ENCODE measurements at regions not wholly inside any gene's neighbourhood (a gene's known extent, or its start where the extent isn't known, plus 50 kb on each side); places are given as distances from the start of the nearest gene placed in this dataset.

DNA sequence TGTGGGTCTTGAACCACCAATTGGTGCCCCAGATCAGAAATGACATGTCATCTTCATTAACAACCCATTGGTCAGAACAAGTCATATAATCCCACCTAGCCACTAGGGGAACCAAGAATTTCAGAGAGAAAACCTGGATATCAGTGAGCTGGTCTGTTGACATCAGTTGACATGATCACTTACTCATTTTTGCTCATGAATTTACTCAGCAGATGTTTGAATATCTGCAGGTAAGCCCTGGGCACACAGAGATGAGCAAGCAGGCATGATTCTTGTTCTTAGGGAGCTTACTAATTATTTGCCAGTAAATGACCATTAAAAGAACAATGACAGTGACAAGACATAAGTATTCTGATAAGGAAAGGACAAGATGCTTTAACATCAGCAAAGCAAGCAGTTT lies 64.3 kb upstream of the PLCL2 start:
- no peaks in the 10 kb centered on the region for H4K20me1 ChIP-seq (replicated peaks; ENCODE audit: control insufficient read depth, insufficient read depth, low read length)
- no peaks in the 10 kb centered on the region for H3K4me1 ChIP-seq (replicated peaks in 1 of 2; ENCODE audit: control insufficient read depth in 2 of 2, insufficient read depth in 2 of 2, low read length in 2 of 2)
- no TSS peak for BruUV-seq (replicated peaks)
- ChIA-PET POLR2A (interaction anchor here (0.6 to 1.3 kb wide), 2 partner anchors 15 to 24 kb away, joined by 3 read pairs; no protein-coding TSS in a partner anchor), CTCF (ENCODE audit: low intra/inter-chr PET ratio) (no interaction called here)
- H3K79me2 ChIP-seq (ENCODE audit: control insufficient read depth, insufficient read depth, low read length): no peaks in the 10 kb centered on the region
- no peak for ATAC-seq
- no peak overlapping the region for H3K4me2 ChIP-seq (ENCODE audit: insufficient read depth, low read length)
- no peaks in the 10 kb centered on the region for H3K36me3 ChIP-seq (ENCODE audit: control insufficient read depth, insufficient read depth, low read length)
- in situ Hi-C loops (cut with MboI): no loop called here
- TF ChIP-seq GABPB1 (CRISPR knock-in tag; IDR thresholded peaks at IDR 0.05) (no peak), CHD4 (IDR thresholded peaks at IDR 0.05; ENCODE audit: insufficient read depth, insufficient replicate concordance, low read depth, low read length, poor library complexity, severe bottlenecking) (no peak), HNRNPH1 (optimal IDR thresholded peaks at IDR 0.05; ENCODE audit: low read depth, low read length) (no peak), ZNF696 (CRISPR knock-in tag; conservative IDR thresholded peaks at IDR 0.05) (no peak), SETDB1 (IDR thresholded peaks at IDR 0.05; ENCODE audit: low read length) (no peak), ZNF133 (CRISPR knock-in tag; IDR thresholded peaks at IDR 0.05) (no peak), SNRNP70 (optimal IDR thresholded peaks at IDR 0.05; ENCODE audit: low read depth, low read length) (no peak)
- TF ChIP-seq, protein P1, sequence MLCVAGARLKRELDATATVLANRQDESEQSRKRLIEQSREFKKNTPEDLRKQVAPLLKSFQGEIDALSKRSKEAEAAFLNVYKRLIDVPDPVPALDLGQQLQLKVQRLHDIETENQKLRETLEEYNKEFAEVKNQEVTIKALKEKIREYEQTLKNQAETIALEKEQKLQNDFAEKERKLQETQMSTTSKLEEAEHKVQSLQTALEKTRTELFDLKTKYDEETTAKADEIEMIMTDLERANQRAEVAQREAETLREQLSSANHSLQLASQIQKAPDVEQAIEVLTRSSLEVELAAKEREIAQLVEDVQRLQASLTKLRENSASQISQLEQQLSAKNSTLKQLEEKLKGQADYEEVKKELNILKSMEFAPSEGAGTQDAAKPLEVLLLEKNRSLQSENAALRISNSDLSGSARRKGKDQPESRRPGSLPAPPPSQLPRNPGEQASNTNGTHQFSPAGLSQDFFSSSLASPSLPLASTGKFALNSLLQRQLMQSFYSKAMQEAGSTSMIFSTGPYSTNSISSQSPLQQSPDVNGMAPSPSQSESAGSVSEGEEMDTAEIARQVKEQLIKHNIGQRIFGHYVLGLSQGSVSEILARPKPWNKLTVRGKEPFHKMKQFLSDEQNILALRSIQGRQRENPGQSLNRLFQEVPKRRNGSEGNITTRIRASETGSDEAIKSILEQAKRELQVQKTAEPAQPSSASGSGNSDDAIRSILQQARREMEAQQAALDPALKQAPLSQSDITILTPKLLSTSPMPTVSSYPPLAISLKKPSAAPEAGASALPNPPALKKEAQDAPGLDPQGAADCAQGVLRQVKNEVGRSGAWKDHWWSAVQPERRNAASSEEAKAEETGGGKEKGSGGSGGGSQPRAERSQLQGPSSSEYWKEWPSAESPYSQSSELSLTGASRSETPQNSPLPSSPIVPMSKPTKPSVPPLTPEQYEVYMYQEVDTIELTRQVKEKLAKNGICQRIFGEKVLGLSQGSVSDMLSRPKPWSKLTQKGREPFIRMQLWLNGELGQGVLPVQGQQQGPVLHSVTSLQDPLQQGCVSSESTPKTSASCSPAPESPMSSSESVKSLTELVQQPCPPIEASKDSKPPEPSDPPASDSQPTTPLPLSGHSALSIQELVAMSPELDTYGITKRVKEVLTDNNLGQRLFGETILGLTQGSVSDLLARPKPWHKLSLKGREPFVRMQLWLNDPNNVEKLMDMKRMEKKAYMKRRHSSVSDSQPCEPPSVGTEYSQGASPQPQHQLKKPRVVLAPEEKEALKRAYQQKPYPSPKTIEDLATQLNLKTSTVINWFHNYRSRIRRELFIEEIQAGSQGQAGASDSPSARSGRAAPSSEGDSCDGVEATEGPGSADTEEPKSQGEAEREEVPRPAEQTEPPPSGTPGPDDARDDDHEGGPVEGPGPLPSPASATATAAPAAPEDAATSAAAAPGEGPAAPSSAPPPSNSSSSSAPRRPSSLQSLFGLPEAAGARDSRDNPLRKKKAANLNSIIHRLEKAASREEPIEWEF (CRISPR knock-in tag; IDR thresholded peaks at IDR 0.05): no peak
- no peak for FAIRE-seq
- DNase-seq (ENCODE audit: extremely low read depth in 1 of 4, low spot score in 3 of 4): no peak
- no peak overlapping the region for H3K4me3 ChIP-seq
- H3K9ac ChIP-seq (ENCODE audit: insufficient read depth in 1 of 2, low read depth in 2 of 2, low read length in 2 of 2): no peak overlapping the region
- H3K9me1 ChIP-seq (ENCODE audit: control insufficient read depth, insufficient read depth, low read length): no peaks in the 10 kb centered on the region
- no peaks in the 10 kb centered on the region for H3K27me3 ChIP-seq (ENCODE audit: control insufficient read depth in 2 of 2, insufficient read depth in 2 of 2, low read length in 2 of 2)
- intact Hi-C loops (cut with micrococcal nuclease): no loop called here
- H2AFZ ChIP-seq (ENCODE audit: low read depth, low read length): no peak overlapping the region
- H3K27ac ChIP-seq (ENCODE audit: extremely low read depth, low read depth, low read length): no peak overlapping the region
- H3K9me3 ChIP-seq (replicated peaks; ENCODE audit: control insufficient read depth, insufficient read depth, low read depth, low read length): no peaks in the 10 kb centered on the region

Measured in K562 (cell line).